ENCODE measurements at regions not wholly inside any gene's neighbourhood (a gene's known extent, or its start where the extent isn't known, plus 50 kb on each side); places are given as distances from the start of the nearest gene placed in this dataset.

- no peaks in the 10 kb centered on the region for H3K27me3 ChIP-seq (ENCODE audit: control insufficient read depth in 1 of 2, insufficient read depth in 2 of 2, low read length in 2 of 2)
- no peak overlapping the region for H3K4me2 ChIP-seq (ENCODE audit: low read depth, low read length)
- no CpG with 5 or more reads among the region's 3 CpGs for WGBS (ENCODE audit: low lambda C conversion rate)
- H3K4me1 ChIP-seq (ENCODE audit: insufficient read depth, low read length) = no peaks in the 10 kb centered on the region
- no peaks in the 10 kb centered on the region for H3K36me3 ChIP-seq (replicated peaks in 1 of 2; ENCODE audit: control insufficient read depth in 1 of 2, insufficient read depth in 2 of 2, low read length in 2 of 2)
- ATAC-seq = no peak
- intact Hi-C loops (cut with micrococcal nuclease; ENCODE audit: unreplicated experiment) (no loop called here), in situ Hi-C loops (cut with HindIII; ENCODE audit: extremely low pct_ligation_motif_present, low pct_unique_long_range_greater_than_20kb) (no loop called here)
- no peak overlapping the region for H3K4me3 ChIP-seq (replicated peaks in 1 of 3; ENCODE audit: insufficient read depth in 1 of 3, low read depth in 2 of 3, low read length in 3 of 3)
- H4K20me1 ChIP-seq (ENCODE audit: insufficient read depth, low read length) = no peaks in the 10 kb centered on the region
- H2AFZ ChIP-seq (ENCODE audit: low read length) = no peak overlapping the region
- DNase-seq (ENCODE audit: low spot score) = no peak
- peaks cover 83% of the 10 kb centered on the region for H3K9me3 ChIP-seq (ENCODE audit: low read length)
- no peak overlapping the region for H3K27ac ChIP-seq (ENCODE audit: extremely low read length, insufficient read depth, low read length)
- H3K9ac ChIP-seq (ENCODE audit: insufficient read depth, low read depth, low read length) = no peak overlapping the region
- no peaks in the 10 kb centered on the region for H3K79me2 ChIP-seq (ENCODE audit: insufficient read depth, low read length)
- FAIRE-seq = no peak
- POLR2A ChIA-PET = no interaction called here
- CTCF ChIA-PET (ENCODE audit: low intra/inter-chr PET ratio, low total read pairs) = no interaction called here
- BruUV-seq (replicated peaks) = no TSS peak
- no peak for TF ChIP-seq MIER2 (CRISPR knock-in tag; IDR thresholded peaks at IDR 0.05)
- TF ChIP-seq ZNF224 (CRISPR knock-in tag; IDR thresholded peaks at IDR 0.05) = no peak
- TF ChIP-seq YY1 (IDR thresholded peaks at IDR 0.05; ENCODE audit: insufficient read depth, insufficient replicate concordance, low read depth, low read length) = no peak
- TF ChIP-seq SMAD9 (CRISPR knock-in tag; IDR thresholded peaks at IDR 0.05) = no peak
- no peak for TF ChIP-seq STAG1 (CRISPR knock-in tag; IDR thresholded peaks at IDR 0.05)
- TF ChIP-seq ZSCAN5A (CRISPR knock-in tag; IDR thresholded peaks at IDR 0.05; ENCODE audit: borderline replicate concordance) = no peak
- TF ChIP-seq CERS6 (CRISPR knock-in tag; IDR thresholded peaks at IDR 0.05) = no peak
- no peak for TF ChIP-seq IKZF5 (CRISPR knock-in tag; IDR thresholded peaks at IDR 0.05)
- no peak for TF ChIP-seq ZBTB7B (CRISPR knock-in tag; IDR thresholded peaks at IDR 0.05)
- no peak for TF ChIP-seq CBX2 (IDR thresholded peaks at IDR 0.05; ENCODE audit: low read depth, low read length)
- TF ChIP-seq CBX2 (CRISPR knock-in tag; IDR thresholded peaks at IDR 0.05; ENCODE audit: low read depth) = no peak
- TF ChIP-seq MLXIP (CRISPR knock-in tag; IDR thresholded peaks at IDR 0.05; ENCODE audit: borderline replicate concordance) = no peak
- TF ChIP-seq ZNF709 (CRISPR knock-in tag; IDR thresholded peaks at IDR 0.05) = no peak
- TF ChIP-seq CBX1 (IDR thresholded peaks at IDR 0.05; ENCODE audit: low read depth) = no peak
- no peak for TF ChIP-seq RBM39 (IDR thresholded peaks at IDR 0.05; ENCODE audit: low read depth, low read length, poor library complexity, severe bottlenecking)
- no peak for TF ChIP-seq CTCF (CRISPR knock-in tag; IDR thresholded peaks at IDR 0.05)
Observed at GRCh38 chr13:58134012-58134411, 502.5 kb downstream of the PCDH17 start.

Data from HepG2 (cell line).